Chondrocyte (in vitro differentiated cells): ENCODE measurements at regions not wholly inside any gene's neighbourhood (a gene's known extent, or its start where the extent isn't known, plus 50 kb on each side); places are given as distances from the start of the nearest gene placed in this dataset.
A peak's percentile ranks its signal among the peaks of the same experiment; 100 is the strongest.
"Not testable (repeated sequence)": the region's sequence is repeated elsewhere in the genome, so short reads cannot be mapped to it uniquely, and the experiment has no call there.

Source experiments
- DNase-seq: peaks from one replicate; pipeline ENCODE4 v3.0.0; 2021; ENCODE audit warnings: mixed read lengths, low spot score
- H3K27ac Mint-ChIP-seq: one replicate; pipeline ENCODE4 v1.8.0; 2021; ENCODE audit warnings: mild to moderate bottlenecking, moderate library complexity, mixed read lengths; ENCODE audit not compliant: unreplicated experiment
- H3K27me3 Mint-ChIP-seq: 2 replicates; pipeline ENCODE4 v1.8.0; 2021; ENCODE audit warnings: low read depth, mixed read lengths
- H3K36me3 Mint-ChIP-seq: 2 replicates; pipeline ENCODE4 v1.8.0; 2021; ENCODE audit warnings: low read depth, mixed read lengths
- H3K4me1 Mint-ChIP-seq: 2 replicates; pipeline ENCODE4 v1.8.0; 2021; ENCODE audit warnings: low read depth, mild to moderate bottlenecking, mixed read lengths
- H3K4me3 Mint-ChIP-seq: one replicate; pipeline ENCODE4 v1.8.0; 2021; ENCODE audit warnings: mild to moderate bottlenecking, moderate library complexity, mixed read lengths; ENCODE audit not compliant: unreplicated experiment
- H3K9me3 Mint-ChIP-seq: 2 replicates; pipeline ENCODE4 v1.8.0; 2021; ENCODE audit warnings: low read depth, mixed read lengths
- TF ChIP-seq, protein P1 (sequence below): fragments of 200-600 bp; sonication (generic); IDR thresholded peaks from 2 replicates; pipeline ENCODE4 v1.5.0; 2021; ENCODE audit warnings: antibody characterized with exemption, mild to moderate bottlenecking, moderate library complexity

DNA sequence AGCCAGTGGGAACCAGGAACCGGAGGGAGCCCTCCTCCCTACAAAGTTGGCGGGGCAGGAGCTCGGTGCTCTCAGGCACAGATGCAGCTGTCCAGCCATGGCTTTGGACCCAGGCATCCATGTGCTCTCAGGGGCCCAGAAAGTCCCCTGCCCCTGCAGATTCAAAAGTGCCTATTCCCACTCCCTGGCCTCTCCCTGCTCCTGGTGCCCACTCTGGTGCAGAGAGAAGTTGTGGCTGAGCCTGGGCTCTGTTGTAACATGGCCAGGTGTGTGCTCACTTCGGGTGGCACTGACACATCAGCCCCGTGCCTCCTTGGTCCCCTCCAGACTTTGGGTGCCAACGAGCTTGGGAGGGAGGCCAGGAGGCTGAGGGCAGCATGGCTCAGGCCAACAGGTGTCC, 315.8 kb upstream of the KYNU start:
- TF ChIP-seq, protein P1, sequence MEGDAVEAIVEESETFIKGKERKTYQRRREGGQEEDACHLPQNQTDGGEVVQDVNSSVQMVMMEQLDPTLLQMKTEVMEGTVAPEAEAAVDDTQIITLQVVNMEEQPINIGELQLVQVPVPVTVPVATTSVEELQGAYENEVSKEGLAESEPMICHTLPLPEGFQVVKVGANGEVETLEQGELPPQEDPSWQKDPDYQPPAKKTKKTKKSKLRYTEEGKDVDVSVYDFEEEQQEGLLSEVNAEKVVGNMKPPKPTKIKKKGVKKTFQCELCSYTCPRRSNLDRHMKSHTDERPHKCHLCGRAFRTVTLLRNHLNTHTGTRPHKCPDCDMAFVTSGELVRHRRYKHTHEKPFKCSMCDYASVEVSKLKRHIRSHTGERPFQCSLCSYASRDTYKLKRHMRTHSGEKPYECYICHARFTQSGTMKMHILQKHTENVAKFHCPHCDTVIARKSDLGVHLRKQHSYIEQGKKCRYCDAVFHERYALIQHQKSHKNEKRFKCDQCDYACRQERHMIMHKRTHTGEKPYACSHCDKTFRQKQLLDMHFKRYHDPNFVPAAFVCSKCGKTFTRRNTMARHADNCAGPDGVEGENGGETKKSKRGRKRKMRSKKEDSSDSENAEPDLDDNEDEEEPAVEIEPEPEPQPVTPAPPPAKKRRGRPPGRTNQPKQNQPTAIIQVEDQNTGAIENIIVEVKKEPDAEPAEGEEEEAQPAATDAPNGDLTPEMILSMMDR: no peak
- Mint-ChIP-seq H3K36me3 (no peaks in the 10 kb centered on the region), H3K4me3 (no peak overlapping the region), H3K9me3 (no peaks in the 10 kb centered on the region), H3K27me3 (no peaks in the 10 kb centered on the region), H3K27ac (no peak overlapping the region), H3K4me1 (peaks cover 6% of the 10 kb centered on the region)
- DNase-seq: peak; percentile 58

DNA sequence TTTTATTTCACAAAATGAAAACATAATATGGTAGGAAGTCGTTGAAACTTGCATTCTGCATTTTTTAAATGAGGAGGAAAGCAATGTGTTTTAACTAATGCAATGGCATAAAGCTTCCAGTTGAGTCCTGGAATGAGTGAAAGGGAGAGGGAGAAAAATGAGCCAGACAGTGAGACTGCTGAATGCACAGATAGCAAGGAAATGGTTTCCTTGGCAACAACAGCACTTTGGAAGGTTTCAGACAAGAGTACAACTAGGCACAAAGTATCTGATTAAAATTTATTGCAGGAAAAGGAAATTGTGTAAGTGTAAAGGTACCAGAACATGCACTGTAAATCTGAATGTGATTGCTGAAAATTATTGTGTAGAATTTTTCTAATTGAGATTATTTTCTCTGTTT, 320.1 kb upstream of the KYNU start:
- TF ChIP-seq, protein P1: no peak
- H3K4me3 Mint-ChIP-seq: no peak overlapping the region
- no peaks in the 10 kb centered on the region for H3K9me3 Mint-ChIP-seq
- peaks cover 6% of the 10 kb centered on the region for H3K4me1 Mint-ChIP-seq
- no peaks in the 10 kb centered on the region for H3K27me3 Mint-ChIP-seq
- no peak for DNase-seq
- no peak overlapping the region for H3K27ac Mint-ChIP-seq
- no peaks in the 10 kb centered on the region for H3K36me3 Mint-ChIP-seq

DNA sequence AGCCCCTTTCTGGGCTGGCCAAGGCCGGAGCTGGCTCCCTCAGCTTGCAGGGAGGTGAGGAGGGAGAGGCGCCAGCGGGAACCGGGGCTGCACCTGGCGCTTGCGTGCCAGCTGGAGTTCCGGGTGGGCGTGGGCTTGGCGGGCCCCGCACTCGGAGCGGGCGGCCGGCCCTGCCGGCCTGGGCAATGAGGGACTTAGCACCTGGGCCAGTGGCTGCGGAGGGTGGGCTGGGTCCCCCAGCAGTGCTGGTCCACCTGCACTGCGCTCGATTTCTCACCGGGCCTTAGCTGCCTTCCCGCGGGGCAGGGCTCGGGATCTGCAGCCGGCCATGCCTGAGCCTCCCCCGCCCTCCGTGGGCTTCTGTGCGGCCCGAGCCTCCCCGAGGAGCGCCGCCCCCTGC, 331.5 kb upstream of the KYNU start:
- not testable (repeated sequence) for H3K4me3 Mint-ChIP-seq, H3K27me3 Mint-ChIP-seq, H3K27ac Mint-ChIP-seq, DNase-seq
- Mint-ChIP-seq H3K9me3 (peaks cover 33% of the 10 kb centered on the region), H3K4me1 (peaks cover 18% of the 10 kb centered on the region), H3K36me3 (peaks cover 10% of the 10 kb centered on the region)

DNA sequence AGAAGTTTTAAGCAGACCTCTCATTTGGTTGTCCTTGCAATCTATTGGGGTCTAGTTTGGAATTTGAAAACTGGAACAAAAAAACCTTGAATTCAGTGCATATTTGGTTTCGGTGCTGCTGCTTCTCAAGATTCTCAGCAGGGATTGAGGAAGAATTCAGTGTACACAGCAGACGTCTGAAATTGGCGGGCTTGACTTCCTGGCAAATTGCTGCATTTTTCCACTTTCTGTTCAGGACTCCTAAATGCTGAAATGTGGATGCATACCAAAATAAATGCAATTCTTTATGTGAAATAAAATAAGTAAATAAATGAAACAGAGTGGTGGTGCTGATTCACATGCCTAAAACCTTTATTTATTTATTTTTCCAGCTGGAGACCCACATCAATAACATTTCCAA, 332.4 kb upstream of the KYNU start:
- no peaks in the 10 kb centered on the region for H3K27me3 Mint-ChIP-seq
- DNase-seq: no peak
- H3K9me3 Mint-ChIP-seq: peaks cover 30% of the 10 kb centered on the region

DNA sequence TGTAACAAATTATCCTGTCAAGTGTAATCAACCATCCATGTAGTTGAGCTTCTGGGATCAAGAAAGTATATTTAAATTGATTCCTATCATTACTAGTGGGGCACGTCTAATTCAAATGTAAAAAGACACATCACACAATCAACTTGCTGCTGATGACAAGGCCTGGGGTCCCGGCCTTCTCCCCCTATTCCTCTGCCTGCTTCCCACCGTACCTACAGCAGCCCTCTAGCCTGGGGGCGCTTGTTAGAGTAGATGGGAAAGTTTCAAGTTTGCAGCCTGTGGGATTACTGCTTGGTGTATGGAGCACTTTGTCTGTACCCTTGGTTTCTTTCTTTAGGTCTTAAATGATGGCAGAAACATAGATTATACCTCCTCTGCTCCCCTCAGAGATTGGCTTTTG, 333.3 kb upstream of the KYNU start:
- Mint-ChIP-seq H3K9me3 (peaks cover 24% of the 10 kb centered on the region), H3K27ac (no peak overlapping the region), H3K27me3 (no peaks in the 10 kb centered on the region), H3K36me3 (peaks cover 6% of the 10 kb centered on the region), H3K4me3 (no peak overlapping the region), H3K4me1 (peaks cover 18% of the 10 kb centered on the region)
- no peak for DNase-seq
- TF ChIP-seq, protein P1: no peak

More for the DNA sequence above, 332.4 kb upstream of the KYNU start:
- TF ChIP-seq, protein P1: no peak
- Mint-ChIP-seq H3K36me3 (peaks cover 9% of the 10 kb centered on the region), H3K27ac (peak overlapping the region; percentile 29), H3K4me3 (peak overlapping the region; percentile 45), H3K4me1 (peaks cover 18% of the 10 kb centered on the region)

DNA sequence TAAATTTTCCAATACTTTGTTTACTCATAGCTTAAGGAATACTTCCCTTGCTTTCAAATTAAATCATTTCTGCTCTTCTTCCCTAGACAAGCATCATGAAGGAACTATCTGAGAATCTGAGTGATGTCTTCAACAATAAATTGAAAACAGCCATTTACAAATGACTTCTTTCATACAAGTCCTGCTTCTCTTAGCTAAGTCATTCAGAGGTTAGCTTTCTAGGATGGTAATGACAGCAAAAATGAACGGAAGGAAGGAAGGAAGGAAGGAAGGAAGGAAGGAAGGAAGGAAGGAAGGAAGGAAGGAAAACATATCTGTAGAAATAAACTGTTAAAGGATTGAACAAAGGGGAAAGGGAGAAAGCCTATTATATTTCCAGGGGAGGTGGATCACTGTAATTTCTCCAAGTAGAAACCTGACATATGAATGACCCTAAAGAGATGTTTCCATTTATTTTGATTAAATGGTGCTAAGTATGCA, 335.0 kb upstream of the KYNU start:
- Mint-ChIP-seq H3K27me3 (no peaks in the 10 kb centered on the region), H3K4me1 (peaks cover 18% of the 10 kb centered on the region), H3K27ac (no peak overlapping the region), H3K36me3 (no peaks in the 10 kb centered on the region), H3K9me3 (peaks cover 7% of the 10 kb centered on the region), H3K4me3 (no peak overlapping the region)
- TF ChIP-seq, protein P1: no peak
- no peak for DNase-seq
